Astrocyte (in vitro differentiated cells and primary cell): ENCODE measurements at regions not wholly inside any gene's neighbourhood (a gene's known extent, or its start where the extent isn't known, plus 50 kb on each side); places are given as distances from the start of the nearest gene placed in this dataset.

Source experiments
- DNase-seq: peaks from one replicate; pipeline ENCODE4 v3.0.0-alpha.2; 2010; ENCODE audit warnings: low read depth
- FAIRE-seq: peaks from 2 replicates; lab custom pipeline; 2011; peaks lifted over from hg19 to GRCh38; lab: Jason Lieb, UNC
- H2AFZ ChIP-seq: 2 replicates; pipeline ENCODE4 v1.6.0; 2012; ENCODE audit warnings: low read depth, low read length, inconsistent platforms
- H3K27ac ChIP-seq: 2 replicates; pipeline ENCODE4 v1.5.1; 2011; ENCODE audit warnings: low read depth, low read length, inconsistent platforms
- H3K27me3 ChIP-seq: 2 replicates; pipeline ENCODE4 v1.6.0; 2011; ENCODE audit warnings: low read length, inconsistent platforms; ENCODE audit not compliant: insufficient read depth
- H3K36me3 ChIP-seq: 2 replicates; pipeline ENCODE4 v1.5.1; 2011; ENCODE audit warnings: low read length, inconsistent platforms; ENCODE audit not compliant: insufficient read depth
- H3K4me1 ChIP-seq: 2 replicates; pipeline ENCODE4 v1.5.1; 2011; ENCODE audit warnings: low read length, inconsistent platforms; ENCODE audit not compliant: insufficient read depth
- H3K4me2 ChIP-seq: 2 replicates; pipeline ENCODE4 v1.6.0; 2012; ENCODE audit warnings: low read length, inconsistent platforms
- H3K4me3 ChIP-seq: 2 replicates; pipeline ENCODE4 v1.5.1; 2011; ENCODE audit warnings: low read depth, mild to moderate bottlenecking, low read length, inconsistent platforms; ENCODE audit not compliant: insufficient read depth
- H3K79me2 ChIP-seq: 2 replicates; pipeline ENCODE4 v1.6.0; 2012; ENCODE audit warnings: mild to moderate bottlenecking, low read length, inconsistent platforms; ENCODE audit not compliant: insufficient read depth
- H3K9ac ChIP-seq: 2 replicates; pipeline ENCODE4 v1.6.0; 2012; ENCODE audit warnings: mild to moderate bottlenecking, low read length, inconsistent platforms
- H3K9me3 ChIP-seq: 2 replicates; pipeline ENCODE4 v1.5.1; 2012; ENCODE audit warnings: low read depth, mild to moderate bottlenecking, low read length, inconsistent platforms; ENCODE audit not compliant: insufficient read depth
- H4K20me1 ChIP-seq: 2 replicates; pipeline ENCODE4 v1.6.0; 2012; ENCODE audit warnings: low read length, inconsistent platforms; ENCODE audit not compliant: insufficient read depth
- H3K27ac Mint-ChIP-seq: one replicate; pipeline ENCODE4 v1.8.0; 2021; ENCODE audit warnings: mild to moderate bottlenecking, mixed read lengths; ENCODE audit not compliant: unreplicated experiment
- H3K27me3 Mint-ChIP-seq: one replicate; pipeline ENCODE4 v1.8.0; 2021; ENCODE audit warnings: low read depth, mixed read lengths; ENCODE audit not compliant: unreplicated experiment
- H3K36me3 Mint-ChIP-seq: one replicate; pipeline ENCODE4 v1.8.0; 2021; ENCODE audit warnings: low read depth, mixed read lengths; ENCODE audit not compliant: unreplicated experiment
- H3K4me1 Mint-ChIP-seq: one replicate; pipeline ENCODE4 v1.8.0; 2021; ENCODE audit warnings: low read depth, mixed read lengths; ENCODE audit not compliant: unreplicated experiment
- H3K4me3 Mint-ChIP-seq: one replicate; pipeline ENCODE4 v1.8.0; 2021; ENCODE audit warnings: mild to moderate bottlenecking, moderate library complexity, mixed read lengths; ENCODE audit not compliant: unreplicated experiment
- H3K9me3 Mint-ChIP-seq: one replicate; pipeline ENCODE4 v1.8.0; 2021; ENCODE audit warnings: mild to moderate bottlenecking, mixed read lengths; ENCODE audit not compliant: unreplicated experiment
- CTCF ChIP-seq: IDR thresholded peaks from 2 replicates; pipeline ENCODE4 v1.5.1; 2011; ENCODE audit warnings: low read depth, mild to moderate bottlenecking, inconsistent platforms, low read length, moderate library complexity; ENCODE audit not compliant: insufficient read depth
- EZH2 ChIP-seq: IDR thresholded peaks from 2 replicates; pipeline ENCODE4 v1.6.1; 2012; ENCODE audit warnings: mild to moderate bottlenecking, low read length, inconsistent platforms; ENCODE audit not compliant: insufficient read depth

GRCh38 chr5:158397278-158397677 lies 538.3 kb upstream of the CLINT1 start:
- H3K4me3 ChIP-seq: no peak overlapping the region
- no peaks in the 10 kb centered on the region for H3K36me3 ChIP-seq
- Mint-ChIP-seq H3K4me1 (peaks cover 5% of the 10 kb centered on the region), H3K36me3 (no peaks in the 10 kb centered on the region), H3K9me3 (peaks cover 3% of the 10 kb centered on the region), H3K4me3 (no peak overlapping the region), H3K27ac (no peak overlapping the region), H3K27me3 (peaks cover 2% of the 10 kb centered on the region)
- H4K20me1 ChIP-seq: no peaks in the 10 kb centered on the region
- no peaks in the 10 kb centered on the region for H3K79me2 ChIP-seq
- TF ChIP-seq EZH2 (no peak), CTCF (no peak)
- H3K9ac ChIP-seq: no peak overlapping the region
- peaks cover 2% of the 10 kb centered on the region for H3K27me3 ChIP-seq
- no peak overlapping the region for H3K27ac ChIP-seq
- no peak overlapping the region for H2AFZ ChIP-seq
- no peak overlapping the region for H3K4me2 ChIP-seq
- no peaks in the 10 kb centered on the region for H3K9me3 ChIP-seq
- H3K4me1 ChIP-seq: no peaks in the 10 kb centered on the region
- FAIRE-seq (no peak), DNase-seq (no peak)

GRCh38 chr5:158394102-158394501 lies 535.2 kb upstream of the CLINT1 start:
- FAIRE-seq (no peak), DNase-seq (no peak)
- no peaks in the 10 kb centered on the region for H3K79me2 ChIP-seq
- Mint-ChIP-seq H3K4me1 (peaks cover 20% of the 10 kb centered on the region), H3K27ac (no peak overlapping the region), H3K9me3 (peaks cover 5% of the 10 kb centered on the region), H3K36me3 (no peaks in the 10 kb centered on the region), H3K27me3 (peaks cover 2% of the 10 kb centered on the region), H3K4me3 (no peak overlapping the region)
- TF ChIP-seq EZH2: no peak
- TF ChIP-seq CTCF: no peak
- H2AFZ ChIP-seq: no peak overlapping the region
- no peak overlapping the region for H3K9ac ChIP-seq
- no peaks in the 10 kb centered on the region for H4K20me1 ChIP-seq
- H3K9me3 ChIP-seq: no peaks in the 10 kb centered on the region
- no peak overlapping the region for H3K27ac ChIP-seq
- H3K4me2 ChIP-seq: no peak overlapping the region
- H3K27me3 ChIP-seq: no peaks in the 10 kb centered on the region
- H3K36me3 ChIP-seq: no peaks in the 10 kb centered on the region
- no peak overlapping the region for H3K4me3 ChIP-seq
- H3K4me1 ChIP-seq: peaks cover 12% of the 10 kb centered on the region

GRCh38 chr5:158393457-158393856 lies 534.5 kb upstream of the CLINT1 start:
- H3K36me3 Mint-ChIP-seq: no peaks in the 10 kb centered on the region
- Histone ChIP-seq H3K27me3 (no peaks in the 10 kb centered on the region), H3K79me2 (no peaks in the 10 kb centered on the region), H3K9ac (no peak overlapping the region), H3K4me1 (peaks cover 12% of the 10 kb centered on the region), H3K27ac (no peak overlapping the region), H4K20me1 (no peaks in the 10 kb centered on the region), H3K4me3 (no peak overlapping the region), H3K9me3 (no peaks in the 10 kb centered on the region), H2AFZ (no peak overlapping the region), H3K4me2 (no peak overlapping the region), H3K36me3 (no peaks in the 10 kb centered on the region)
- no peak for DNase-seq
- no peak overlapping the region for H3K27ac Mint-ChIP-seq
- TF ChIP-seq CTCF (no peak), EZH2 (no peak)
- H3K4me3 Mint-ChIP-seq: no peak overlapping the region
- H3K9me3 Mint-ChIP-seq: peaks cover 5% of the 10 kb centered on the region
- peaks cover 2% of the 10 kb centered on the region for H3K27me3 Mint-ChIP-seq
- peaks cover 20% of the 10 kb centered on the region for H3K4me1 Mint-ChIP-seq
- FAIRE-seq: no peak
